ENCODE measurements at regions not wholly inside any gene's neighbourhood (a gene's known extent, or its start where the extent isn't known, plus 50 kb on each side); places are given as distances from the start of the nearest gene placed in this dataset.
A peak's percentile ranks its signal among the peaks of the same experiment; 100 is the strongest.
"Not testable (repeated sequence)": the region's sequence is repeated elsewhere in the genome, so short reads cannot be mapped to it uniquely, and the experiment has no call there.

GRCh38 chr11:122604621-122605020 is 50.9 kb upstream of the UBASH3B start:
- no peak for DNase-seq (ENCODE audit: low spot score)

GRCh38 chr11:122601141-122602125 is 54.1 kb upstream of the UBASH3B start:
- DNase-seq (ENCODE audit: low spot score), result no peak

- DNase-seq (ENCODE audit: low spot score), result no peak
Observed at GRCh38 chr11:122600290-122600689, 55.2 kb upstream of the UBASH3B start.

GRCh38 chr11:122599434-122599833 is 56.1 kb upstream of the UBASH3B start:
- DNase-seq (ENCODE audit: low spot score), result no peak

- no peak for DNase-seq (ENCODE audit: low spot score)
Observed at GRCh38 chr11:122598971-122599370, 56.6 kb upstream of the UBASH3B start.

GRCh38 chr11:122597511-122597910 is 58.0 kb upstream of the UBASH3B start:
- no peak for DNase-seq (ENCODE audit: low spot score)

GRCh38 chr11:122594986-122595645 is 60.4 kb upstream of the UBASH3B start:
- DNase-seq (ENCODE audit: low spot score), result no peak

- DNase-seq (ENCODE audit: low spot score), result no peak
Observed at GRCh38 chr11:122593473-122594420, 61.8 kb upstream of the UBASH3B start.

GRCh38 chr11:122592641-122593040 is 62.9 kb upstream of the UBASH3B start:
- DNase-seq (ENCODE audit: low spot score), result no peak

GRCh38 chr11:122584670-122585069 is 70.9 kb upstream of the UBASH3B start:
- DNase-seq (ENCODE audit: low spot score), result peak; percentile 11

- not testable (repeated sequence) for DNase-seq (ENCODE audit: low spot score)
Observed at GRCh38 chr11:122580071-122580470, 75.5 kb upstream of the UBASH3B start.

GRCh38 chr11:122578171-122578825 is 77.2 kb upstream of the UBASH3B start:
- DNase-seq (ENCODE audit: low spot score), result no peak

GRCh38 chr11:122572592-122572991 is 82.9 kb upstream of the UBASH3B start:
- no peak for DNase-seq (ENCODE audit: low spot score)

- DNase-seq (ENCODE audit: low spot score), result no peak
Observed at GRCh38 chr11:122563761-122564160, 91.8 kb upstream of the UBASH3B start.

- DNase-seq (ENCODE audit: low spot score), result no peak
Observed at GRCh38 chr11:122559734-122560382, 95.7 kb upstream of the UBASH3B start.

- DNase-seq (ENCODE audit: low spot score), result not testable (repeated sequence)
Observed at GRCh38 chr11:122559218-122559617, 96.3 kb upstream of the UBASH3B start.

GRCh38 chr11:122557163-122557562 is 98.4 kb upstream of the UBASH3B start:
- not testable (repeated sequence) for DNase-seq (ENCODE audit: low spot score)

GRCh38 chr11:122556605-122557004 is 98.9 kb upstream of the UBASH3B start:
- peak; percentile 22 for DNase-seq (ENCODE audit: low spot score)

GRCh38 chr11:122538060-122538459 is 117.5 kb upstream of the UBASH3B start:
- no peak for DNase-seq (ENCODE audit: low spot score)

- no peak for DNase-seq (ENCODE audit: low spot score)
Observed at GRCh38 chr11:122524898-122525297, 130.6 kb upstream of the UBASH3B start.
